OCI-LY7 (cell line): ENCODE measurements at regions not wholly inside any gene's neighbourhood (a gene's known extent, or its start where the extent isn't known, plus 50 kb on each side); places are given as distances from the start of the nearest gene placed in this dataset.
"Not testable (repeated sequence)": the region's sequence is repeated elsewhere in the genome, so short reads cannot be mapped to it uniquely, and the experiment has no call there.

Experiments used
- BruUV-seq: library from RNA; stranded (reverse); fragments of 400-500 nt; replicated peaks from 2 replicates; lab custom pipeline; 2021; lab: Mats Ljungman, UMichigan
- CTCF ChIA-PET: fragments of 300-600 bp; sonication (Branson Sonifier 250); formaldehyde crosslinking; loops from one replicate; lab custom pipeline; 2022; ENCODE audit warnings: antibody characterized with exemption; ENCODE audit not compliant: unreplicated experiment; lab: Charles Lee
- POLR2A ChIA-PET: fragments of 300-600 bp; sonication (Branson Sonifier 250); formaldehyde crosslinking; loops from one replicate; lab custom pipeline; 2022; ENCODE audit warnings: antibody characterized with exemption; lab: Charles Lee
- DNase-seq: peaks from one replicate; pipeline ENCODE4 v3.0.0-alpha.2; 2015; ENCODE audit warnings: low spot score
- H2AFZ ChIP-seq: fragments of 200-600 bp; sonication (generic), shearing (Covaris generic); 2 replicates; pipeline ENCODE4 v1.6.1; 2014; ENCODE audit warnings: mild to moderate bottlenecking, antibody characterized with exemption, low read length, moderate library complexity
- H3K27ac ChIP-seq: fragments of 200-600 bp; sonication (generic); 2 replicates; pipeline ENCODE4 v1.5.1; 2014; ENCODE audit warnings: mixed run types, low read depth, mild to moderate bottlenecking, moderate library complexity, low read length, inconsistent platforms; ENCODE audit not compliant: poor library complexity, severe bottlenecking
- H3K36me3 ChIP-seq: fragments of 200-600 bp; sonication (generic); 2 replicates; pipeline ENCODE4 v1.6.1; 2014; ENCODE audit warnings: mild to moderate bottlenecking, antibody characterized with exemption, low read length, moderate library complexity, mixed read lengths; ENCODE audit not compliant: insufficient read depth
- H3K4me1 ChIP-seq: fragments of 200-600 bp; sonication (generic); 2 replicates; pipeline ENCODE4 v1.5.1; 2014; ENCODE audit warnings: mild to moderate bottlenecking, low read length; ENCODE audit not compliant: insufficient read depth, poor library complexity, severe bottlenecking
- H3K4me2 ChIP-seq: fragments of 200-600 bp; sonication (generic); 2 replicates; pipeline ENCODE4 v1.6.1; 2014; ENCODE audit warnings: mild to moderate bottlenecking, low read length
- H3K4me3 ChIP-seq: fragments of 200-600 bp; sonication (generic); 2 replicates; pipeline ENCODE4 v1.5.1; 2014; ENCODE audit warnings: mild to moderate bottlenecking, low read depth, low read length; ENCODE audit not compliant: poor library complexity, severe bottlenecking
- H3K79me2 ChIP-seq: fragments of 200-600 bp; sonication (generic); 2 replicates; pipeline ENCODE4 v1.6.1; 2016; ENCODE audit warnings: low read depth, mild to moderate bottlenecking, low read length, moderate library complexity, mixed read lengths; ENCODE audit not compliant: insufficient read depth
- H3K9me2 ChIP-seq: fragments of 200-600 bp; sonication (generic); 2 replicates; pipeline ENCODE4 v1.6.1; 2016; ENCODE audit warnings: mild to moderate bottlenecking, low read length, mixed read lengths; ENCODE audit not compliant: insufficient read depth
- H3K9me3 ChIP-seq: fragments of 200-600 bp; sonication (generic); 2 replicates; pipeline ENCODE4 v1.6.1; 2014; ENCODE audit warnings: mild to moderate bottlenecking, mixed run types, low read length, mixed read lengths
- H4K20me1 ChIP-seq: fragments of 200-600 bp; sonication (generic); 2 replicates; pipeline ENCODE4 v1.6.1; 2014; ENCODE audit warnings: mild to moderate bottlenecking, antibody characterized with exemption, low read length, moderate library complexity, mixed read lengths; ENCODE audit not compliant: insufficient read depth
- EZH2phosphoT487 ChIP-seq: fragments of 200-600 bp; sonication (generic); IDR thresholded peaks from 2 replicates; pipeline ENCODE4 v1.6.1; 2018; ENCODE audit warnings: low read depth, borderline replicate concordance, mild to moderate bottlenecking, mixed run types, antibody characterized with exemption, low read length, moderate library complexity, mixed read lengths
- intact Hi-C: fragments of 100-400 bp; cut with micrococcal nuclease; formaldehyde crosslinking; loops from one replicate; pipeline ENCODE4 v1.10.0; 2022; ENCODE audit not compliant: unreplicated experiment
- TF ChIP-seq, protein P1 (sequence below): fragments of 200-600 bp; sonication (generic); conservative IDR thresholded peaks from 2 replicates; pipeline ENCODE4 v1.5.1; 2014; ENCODE audit warnings: mild to moderate bottlenecking, antibody characterized with exemption, low read length, moderate library complexity, mixed read lengths

DNA sequence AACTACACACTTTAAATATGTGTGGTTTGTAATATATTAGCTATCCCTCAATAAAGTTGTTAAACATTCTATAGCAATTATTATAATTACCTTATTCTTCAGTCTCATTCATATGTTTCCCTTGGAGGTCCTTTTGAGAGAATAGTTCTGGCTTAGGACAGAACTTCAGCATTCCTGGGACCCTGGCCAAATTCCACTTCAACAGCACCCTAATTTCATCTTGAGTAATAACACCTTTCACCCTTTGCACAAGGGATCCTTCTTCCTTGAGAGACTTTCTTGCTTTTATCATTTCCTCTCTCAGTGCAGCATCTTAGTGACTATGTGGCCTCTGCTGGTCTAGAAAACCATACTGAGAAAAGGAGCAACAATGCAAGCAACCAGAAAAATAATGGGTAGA is 255.9 kb downstream of the C11orf87 start:
- H3K9me2 ChIP-seq = no peaks in the 10 kb centered on the region
- POLR2A ChIA-PET = interaction anchor here (0.7 kb wide), 1 partner anchor 16 kb away, joined by 3 read pairs; no protein-coding TSS in a partner anchor
- DNase-seq = no peak
- no peaks in the 10 kb centered on the region for H3K36me3 ChIP-seq
- no peak overlapping the region for H3K27ac ChIP-seq
- H3K9me3 ChIP-seq = no peaks in the 10 kb centered on the region
- no peaks in the 10 kb centered on the region for H3K79me2 ChIP-seq
- no peaks in the 10 kb centered on the region for H4K20me1 ChIP-seq
- no peaks in the 10 kb centered on the region for H3K4me1 ChIP-seq
- H3K4me2 ChIP-seq = no peak overlapping the region
- CTCF ChIA-PET = no interaction called here
- intact Hi-C loops = no loop called here
- no TSS peak for BruUV-seq
- TF ChIP-seq, protein P1, sequence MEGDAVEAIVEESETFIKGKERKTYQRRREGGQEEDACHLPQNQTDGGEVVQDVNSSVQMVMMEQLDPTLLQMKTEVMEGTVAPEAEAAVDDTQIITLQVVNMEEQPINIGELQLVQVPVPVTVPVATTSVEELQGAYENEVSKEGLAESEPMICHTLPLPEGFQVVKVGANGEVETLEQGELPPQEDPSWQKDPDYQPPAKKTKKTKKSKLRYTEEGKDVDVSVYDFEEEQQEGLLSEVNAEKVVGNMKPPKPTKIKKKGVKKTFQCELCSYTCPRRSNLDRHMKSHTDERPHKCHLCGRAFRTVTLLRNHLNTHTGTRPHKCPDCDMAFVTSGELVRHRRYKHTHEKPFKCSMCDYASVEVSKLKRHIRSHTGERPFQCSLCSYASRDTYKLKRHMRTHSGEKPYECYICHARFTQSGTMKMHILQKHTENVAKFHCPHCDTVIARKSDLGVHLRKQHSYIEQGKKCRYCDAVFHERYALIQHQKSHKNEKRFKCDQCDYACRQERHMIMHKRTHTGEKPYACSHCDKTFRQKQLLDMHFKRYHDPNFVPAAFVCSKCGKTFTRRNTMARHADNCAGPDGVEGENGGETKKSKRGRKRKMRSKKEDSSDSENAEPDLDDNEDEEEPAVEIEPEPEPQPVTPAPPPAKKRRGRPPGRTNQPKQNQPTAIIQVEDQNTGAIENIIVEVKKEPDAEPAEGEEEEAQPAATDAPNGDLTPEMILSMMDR = no peak
- no peak for TF ChIP-seq EZH2phosphoT487
- no peak overlapping the region for H3K4me3 ChIP-seq
- H2AFZ ChIP-seq = no peak overlapping the region

DNA sequence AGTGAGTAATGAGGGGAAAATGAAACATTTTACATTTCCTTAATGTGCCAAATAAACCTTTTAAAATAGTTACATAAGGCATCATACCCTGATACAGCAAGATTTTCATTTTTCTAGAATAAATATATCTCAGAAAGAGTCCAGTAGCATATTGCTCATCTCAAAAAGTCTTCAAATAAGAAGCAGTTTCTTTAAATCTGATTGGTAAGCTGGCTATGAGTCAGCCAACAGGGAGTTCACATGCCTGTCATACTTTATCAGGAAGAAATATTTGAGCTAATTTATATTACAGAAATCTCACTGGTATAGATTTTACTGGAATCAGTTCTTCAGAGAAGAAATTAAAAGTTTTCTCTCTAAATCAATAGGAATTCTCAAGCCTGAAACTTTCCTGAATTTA is 258.1 kb downstream of the C11orf87 start:
- intact Hi-C loops = no loop called here
- CTCF ChIA-PET = no interaction called here
- H3K9me3 ChIP-seq = no peaks in the 10 kb centered on the region

DNA sequence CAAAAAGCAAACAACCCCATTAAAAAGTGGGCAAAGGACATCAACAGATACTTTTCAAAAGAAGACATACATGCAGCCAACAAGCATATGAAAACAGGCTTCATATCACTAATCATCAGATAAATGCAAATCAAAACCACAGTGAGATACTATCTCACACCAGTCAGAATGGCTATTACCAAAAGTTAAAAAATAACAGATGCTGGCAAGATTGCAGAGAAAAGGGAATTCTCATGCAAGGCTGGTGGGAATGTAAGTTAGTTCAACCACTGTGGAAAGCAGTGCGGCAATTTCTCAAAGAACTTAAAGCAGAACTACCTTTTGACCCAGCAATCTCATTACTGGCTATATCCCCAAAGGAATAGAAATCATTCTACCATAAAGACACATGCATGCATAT is 260.8 kb downstream of the C11orf87 start:
- H3K4me2 ChIP-seq, H3K4me1 ChIP-seq, H3K36me3 ChIP-seq, CTCF ChIA-PET, H3K27ac ChIP-seq, H2AFZ ChIP-seq, H3K79me2 ChIP-seq, DNase-seq, H3K9me2 ChIP-seq, H3K9me3 ChIP-seq, BruUV-seq, intact Hi-C loops, H3K4me3 ChIP-seq, POLR2A ChIA-PET, H4K20me1 ChIP-seq: not testable (repeated sequence)

More for the DNA sequence above, 258.1 kb downstream of the C11orf87 start:
- Histone ChIP-seq H3K79me2 (no peaks in the 10 kb centered on the region), H3K4me2 (no peak overlapping the region), H3K4me1 (no peaks in the 10 kb centered on the region), H3K36me3 (no peaks in the 10 kb centered on the region), H2AFZ (no peak overlapping the region), H3K27ac (no peak overlapping the region), H3K9me2 (no peaks in the 10 kb centered on the region), H3K4me3 (no peak overlapping the region), H4K20me1 (no peaks in the 10 kb centered on the region)
- no TSS peak for BruUV-seq
- POLR2A ChIA-PET = interaction anchor here (1.0 kb wide), 1 partner anchor 21 kb away, joined by 3 read pairs; no protein-coding TSS in a partner anchor
- TF ChIP-seq, protein P1 = no peak
- TF ChIP-seq EZH2phosphoT487 = no peak
- DNase-seq = no peak
